ENCODE measurements at regions not wholly inside any gene's neighbourhood (a gene's known extent, or its start where the extent isn't known, plus 50 kb on each side); places are given as distances from the start of the nearest gene placed in this dataset.

- DNase-seq (ENCODE audit: low read depth): no peak
Measured at GRCh38 chr13:59475911-59476310, 687.8 kb downstream of the DIAPH3 start.

GRCh38 chr13:59476366-59476765 lies 687.4 kb downstream of the DIAPH3 start:
- DNase-seq (ENCODE audit: low read depth): no peak

- DNase-seq (ENCODE audit: low read depth): no peak
Measured at GRCh38 chr13:59477011-59477410, 686.7 kb downstream of the DIAPH3 start.

- no peak for DNase-seq (ENCODE audit: low read depth)
Measured at GRCh38 chr13:59478908-59479307, 684.8 kb downstream of the DIAPH3 start.

GRCh38 chr13:59479629-59480028 lies 684.1 kb downstream of the DIAPH3 start:
- DNase-seq (ENCODE audit: low read depth): no peak

- DNase-seq (ENCODE audit: low read depth): no peak
Measured at GRCh38 chr13:59480396-59481259, 683.1 kb downstream of the DIAPH3 start.

GRCh38 chr13:59483501-59484145 lies 680.1 kb downstream of the DIAPH3 start:
- DNase-seq (ENCODE audit: low read depth): no peak

GRCh38 chr13:59487883-59488282 lies 675.8 kb downstream of the DIAPH3 start:
- DNase-seq (ENCODE audit: low read depth): no peak

- DNase-seq (ENCODE audit: low read depth): no peak
Measured at GRCh38 chr13:59488436-59488835, 675.3 kb downstream of the DIAPH3 start.

- DNase-seq (ENCODE audit: low read depth): no peak
Measured at GRCh38 chr13:59490651-59491050, 673.1 kb downstream of the DIAPH3 start.

- DNase-seq (ENCODE audit: low read depth): peak; percentile 18
Measured at GRCh38 chr13:59492030-59492636, 671.6 kb downstream of the DIAPH3 start.

- DNase-seq (ENCODE audit: low read depth): no peak
Measured at GRCh38 chr13:59493436-59493965, 670.2 kb downstream of the DIAPH3 start.

- no peak for DNase-seq (ENCODE audit: low read depth)
Measured at GRCh38 chr13:59494151-59494550, 669.6 kb downstream of the DIAPH3 start.

GRCh38 chr13:59494560-59494970 lies 669.2 kb downstream of the DIAPH3 start:
- DNase-seq (ENCODE audit: low read depth): no peak

GRCh38 chr13:59495299-59495698 lies 668.4 kb downstream of the DIAPH3 start:
- no peak for DNase-seq (ENCODE audit: low read depth)

GRCh38 chr13:59495936-59496512 lies 667.7 kb downstream of the DIAPH3 start:
- DNase-seq (ENCODE audit: low read depth): no peak

- no peak for DNase-seq (ENCODE audit: low read depth)
Measured at GRCh38 chr13:59497621-59498247, 666.0 kb downstream of the DIAPH3 start.

- no peak for DNase-seq (ENCODE audit: low read depth)
Measured at GRCh38 chr13:59501004-59501403, 662.7 kb downstream of the DIAPH3 start.

GRCh38 chr13:59504407-59504806 lies 659.3 kb downstream of the DIAPH3 start:
- DNase-seq (ENCODE audit: low read depth): no peak

GRCh38 chr13:59510386-59510785 lies 653.3 kb downstream of the DIAPH3 start:
- DNase-seq (ENCODE audit: low read depth): no peak

GRCh38 chr13:59513686-59514085 lies 650.0 kb downstream of the DIAPH3 start:
- DNase-seq (ENCODE audit: low read depth): no peak
